HG03469 (cell line): ENCODE measurements at regions not wholly inside any gene's neighbourhood (a gene's known extent, or its start where the extent isn't known, plus 50 kb on each side); places are given as distances from the start of the nearest gene placed in this dataset.
"Not testable (repeated sequence)": the region's sequence is repeated elsewhere in the genome, so short reads cannot be mapped to it uniquely, and the experiment has no call there.

ENCODE experiments used
- ATAC-seq: cut with Tn5 transposase; IDR thresholded peaks from one replicate; pipeline ENCODE4 v1.9.1; 2021; ENCODE audit warnings: mild to moderate bottlenecking, moderate library complexity, moderate number of reproducible peaks; ENCODE audit not compliant: unreplicated experiment

- ATAC-seq = no peak
Measured at GRCh38 chr18:1648712-1649111, 744.0 kb downstream of the ADCYAP1 start.

GRCh38 chr18:1652018-1652417, 747.3 kb downstream of the ADCYAP1 start:
- ATAC-seq = no peak

- no peak for ATAC-seq
Measured at GRCh38 chr18:1653873-1654272, 749.2 kb downstream of the ADCYAP1 start.

GRCh38 chr18:1657876-1658275, 753.2 kb downstream of the ADCYAP1 start:
- ATAC-seq = no peak

- ATAC-seq = no peak
Measured at GRCh38 chr18:1658908-1659566, 754.4 kb downstream of the ADCYAP1 start.

GRCh38 chr18:1663879-1664705, 759.4 kb downstream of the ADCYAP1 start:
- ATAC-seq = no peak

GRCh38 chr18:1665079-1665478, 760.4 kb downstream of the ADCYAP1 start:
- no peak for ATAC-seq

GRCh38 chr18:1668279-1668678, 763.6 kb downstream of the ADCYAP1 start:
- no peak for ATAC-seq

- ATAC-seq = not testable (repeated sequence)
Measured at GRCh38 chr18:1671710-1672109, 767.0 kb downstream of the ADCYAP1 start.

GRCh38 chr18:1676387-1676786, 771.7 kb downstream of the ADCYAP1 start:
- ATAC-seq = no peak

- no peak for ATAC-seq
Measured at GRCh38 chr18:1680108-1680507, 775.4 kb downstream of the ADCYAP1 start.

- no peak for ATAC-seq
Measured at GRCh38 chr18:1691863-1692262, 787.2 kb downstream of the ADCYAP1 start.

GRCh38 chr18:1708006-1708405, 803.3 kb downstream of the ADCYAP1 start:
- no peak for ATAC-seq

- ATAC-seq = no peak
Measured at GRCh38 chr18:1710114-1710513, 805.4 kb downstream of the ADCYAP1 start.

GRCh38 chr18:1732143-1732542, 827.5 kb downstream of the ADCYAP1 start:
- no peak for ATAC-seq

- ATAC-seq = no peak
Measured at GRCh38 chr18:1746131-1746530, 825.2 kb downstream of the METTL4 start.

- no peak for ATAC-seq
Measured at GRCh38 chr18:1751249-1751648, 820.1 kb downstream of the METTL4 start.

GRCh38 chr18:1760901-1761300, 810.4 kb downstream of the METTL4 start:
- ATAC-seq = no peak

- no peak for ATAC-seq
Measured at GRCh38 chr18:1774261-1774660, 797.0 kb downstream of the METTL4 start.

GRCh38 chr18:1777843-1778242, 793.5 kb downstream of the METTL4 start:
- ATAC-seq = no peak

- no peak for ATAC-seq
Measured at GRCh38 chr18:1778496-1779178, 792.7 kb downstream of the METTL4 start.

GRCh38 chr18:1779587-1779986, 791.7 kb downstream of the METTL4 start:
- no peak for ATAC-seq
